Right renal pelvis (tissue), 4 donors: ENCODE measurements at regions not wholly inside any gene's neighbourhood (a gene's known extent, or its start where the extent isn't known, plus 50 kb on each side); places are given as distances from the start of the nearest gene placed in this dataset.
"Not testable (repeated sequence)": the region's sequence is repeated elsewhere in the genome, so short reads cannot be mapped to it uniquely, and the experiment has no call there.

ENCODE experiments used
- DNase-seq, 4 donors: peaks; one replicate each; pipeline ENCODE4 v3.0.0-alpha.2; 2013; ENCODE audit warnings: low read depth in 4 of 4, low spot score in 3 of 4, missing footprints in 1 of 4

DNA sequence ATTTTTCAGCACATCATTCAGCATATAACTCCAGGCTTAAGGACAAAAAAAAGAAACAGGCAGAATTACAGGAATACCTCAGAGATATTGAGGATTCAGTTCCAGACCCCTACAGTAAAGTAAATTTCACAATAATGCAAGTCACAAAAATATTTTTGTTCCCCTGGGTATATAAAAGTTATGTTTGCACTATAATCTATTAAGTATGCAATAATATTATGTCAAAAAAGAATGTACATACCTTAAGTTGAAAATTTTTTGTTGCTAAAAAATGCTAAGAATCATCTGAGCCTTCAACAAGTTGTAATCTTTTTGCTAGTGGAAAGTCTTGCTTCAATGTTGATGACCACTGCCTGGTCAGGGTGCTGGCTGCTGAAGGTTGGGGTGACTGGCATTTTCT is 2532.5 kb downstream of the ARAP2 start:
- DNase-seq = no peak

DNA sequence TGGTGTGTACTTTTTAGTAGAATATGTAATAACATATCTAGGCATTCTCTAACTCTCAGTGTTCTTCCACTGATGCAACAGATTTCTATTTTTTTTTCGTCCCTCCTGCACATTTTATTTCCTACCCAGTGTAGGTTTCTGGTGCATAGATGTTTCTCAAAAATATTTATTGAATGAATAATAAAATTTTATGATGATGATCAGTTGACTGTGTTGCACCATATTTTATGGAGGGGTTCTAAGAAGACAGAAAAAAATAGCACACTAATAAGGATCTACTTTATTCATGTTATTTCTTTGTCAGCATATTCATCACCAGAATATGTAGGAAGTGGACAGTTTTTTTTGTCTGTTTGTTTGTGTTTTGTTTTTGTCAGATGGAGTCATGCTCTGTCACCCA is 2529.3 kb downstream of the ARAP2 start:
- DNase-seq = no peak

DNA sequence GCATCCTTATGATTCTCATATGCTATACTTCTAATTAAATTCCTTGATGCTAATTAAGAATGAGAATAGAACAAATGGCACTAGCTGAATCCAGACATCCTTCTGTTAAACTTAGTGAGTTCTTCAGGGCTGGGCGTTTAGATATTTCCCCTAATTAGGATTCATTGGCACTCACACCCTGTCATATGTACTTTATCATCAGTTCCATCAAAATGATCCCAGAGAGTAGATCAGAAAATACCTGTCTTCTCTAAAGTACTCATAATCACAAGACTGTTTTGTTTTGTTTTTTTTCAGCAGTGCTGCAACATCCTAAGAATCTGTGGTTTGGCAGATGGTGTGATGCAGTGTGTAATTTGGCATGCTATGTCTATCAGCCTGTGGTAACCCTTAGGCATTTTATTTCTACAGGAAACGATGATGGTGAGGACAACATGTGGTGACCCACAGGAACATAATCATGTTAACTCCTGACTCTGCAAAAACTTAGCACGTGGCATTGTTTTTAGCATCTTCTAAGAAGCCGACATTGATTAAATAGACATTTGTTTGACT is 2528.4 kb downstream of the ARAP2 start:
- DNase-seq = no peak

DNA sequence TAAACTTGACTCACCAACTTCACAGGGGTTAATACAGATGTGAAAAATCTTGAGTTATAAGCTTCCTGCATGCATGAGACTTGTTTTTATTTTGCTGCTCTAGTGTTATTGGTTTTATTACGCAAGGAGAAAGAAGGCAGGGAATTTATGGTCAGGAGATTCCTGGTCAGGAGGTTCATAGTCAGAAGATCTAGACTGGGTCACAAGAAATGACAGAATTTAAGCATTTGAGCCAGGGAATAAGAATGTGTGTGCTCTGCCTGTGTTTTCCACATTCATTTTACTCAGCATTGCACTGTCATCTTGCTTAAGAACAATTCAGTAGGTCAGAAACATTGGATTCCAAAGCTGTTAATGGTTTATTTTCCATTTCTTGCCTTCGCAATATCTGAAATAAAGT is 2522.1 kb downstream of the ARAP2 start:
- no peak for DNase-seq

DNA sequence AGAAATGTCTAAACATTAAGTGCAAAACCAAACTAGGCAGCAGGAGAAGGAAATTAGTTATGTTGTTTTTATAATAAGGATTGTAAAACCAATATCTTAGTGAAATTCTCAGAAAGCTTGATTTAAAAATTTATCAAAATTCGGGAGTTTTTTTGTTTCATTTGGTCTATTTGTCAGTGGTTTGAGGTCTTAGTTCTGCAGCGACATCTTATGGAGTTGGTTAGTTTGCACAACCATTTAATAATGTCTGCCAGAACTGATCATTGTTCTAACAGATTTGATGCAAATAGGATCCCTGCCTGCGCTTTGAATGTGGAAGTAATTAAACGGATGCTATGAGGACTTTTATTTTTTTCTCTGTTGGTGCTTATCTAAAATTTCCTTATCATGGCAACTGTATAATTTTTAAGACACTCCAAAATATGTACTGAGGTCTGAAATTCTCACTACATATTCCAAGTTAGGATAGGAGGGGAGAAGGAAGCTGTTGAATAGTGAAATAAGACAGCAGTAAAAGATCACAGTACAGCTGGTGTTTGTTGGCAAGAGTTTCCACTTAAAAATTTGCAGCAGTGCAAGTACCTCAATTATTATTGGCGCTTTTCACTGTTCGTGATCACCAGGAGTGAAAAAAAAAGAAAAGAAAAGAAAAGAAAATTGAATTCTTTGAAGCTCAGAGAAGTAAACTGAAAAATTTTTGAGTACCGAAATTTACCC is 2521.4 kb downstream of the ARAP2 start:
- DNase-seq = no peak

DNA sequence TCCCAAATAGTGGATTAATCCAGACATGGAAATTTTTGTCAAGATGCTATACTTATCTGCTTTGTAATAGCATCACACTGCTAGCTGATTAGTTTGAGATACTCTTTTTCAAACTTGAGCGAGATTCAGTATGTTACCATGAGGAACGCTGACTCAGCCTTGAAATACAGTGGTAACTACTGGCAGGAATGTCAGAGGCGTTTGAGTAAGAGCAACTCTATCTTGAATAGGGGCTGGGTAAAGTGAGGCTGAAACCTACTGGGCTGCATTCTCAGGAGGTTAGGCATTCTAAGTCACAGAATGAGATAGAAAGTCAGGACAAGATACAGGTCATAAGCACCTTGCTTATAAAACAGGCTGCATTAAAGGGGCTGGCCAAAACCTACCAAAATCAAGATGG is 2519.6 kb downstream of the ARAP2 start:
- DNase-seq = no peak

DNA sequence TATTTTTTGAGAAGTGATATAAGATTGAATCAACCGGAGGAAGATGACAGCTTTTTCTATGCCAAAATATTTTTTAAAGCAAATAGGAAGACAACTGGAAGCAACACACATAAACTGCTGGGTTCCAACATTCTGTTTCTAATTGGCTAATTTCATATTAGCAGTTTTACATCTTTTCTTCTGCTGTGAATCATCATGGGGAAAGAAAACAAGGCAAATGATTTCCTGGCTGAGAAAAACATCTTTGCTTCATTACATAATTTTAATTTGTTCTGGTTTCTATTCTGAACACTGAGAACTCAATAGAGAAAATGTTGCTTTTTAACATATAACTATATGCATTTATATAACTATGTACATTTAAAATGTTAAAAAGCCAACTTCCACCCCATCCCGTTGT is 2518.5 kb downstream of the ARAP2 start:
- DNase-seq = no peak

DNA sequence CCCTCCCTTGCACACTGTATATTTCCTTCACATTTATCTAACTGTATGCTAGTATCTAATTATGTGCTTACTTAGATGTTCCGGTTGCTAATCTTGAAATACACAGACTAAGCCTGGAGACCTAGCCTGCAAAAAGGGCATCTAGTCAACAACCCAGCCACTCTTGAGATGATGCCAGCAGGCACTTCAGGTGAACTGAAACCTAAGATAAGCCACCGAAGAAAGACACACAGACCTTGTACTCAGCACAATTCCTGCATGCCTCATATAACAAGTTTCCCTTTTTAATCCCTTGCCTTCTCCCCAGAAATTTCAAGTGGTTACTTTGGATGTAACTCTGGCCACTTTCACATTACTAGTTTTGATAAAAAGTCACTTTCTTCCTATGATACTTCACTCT is 2506.6 kb downstream of the ARAP2 start:
- no peak for DNase-seq

DNA sequence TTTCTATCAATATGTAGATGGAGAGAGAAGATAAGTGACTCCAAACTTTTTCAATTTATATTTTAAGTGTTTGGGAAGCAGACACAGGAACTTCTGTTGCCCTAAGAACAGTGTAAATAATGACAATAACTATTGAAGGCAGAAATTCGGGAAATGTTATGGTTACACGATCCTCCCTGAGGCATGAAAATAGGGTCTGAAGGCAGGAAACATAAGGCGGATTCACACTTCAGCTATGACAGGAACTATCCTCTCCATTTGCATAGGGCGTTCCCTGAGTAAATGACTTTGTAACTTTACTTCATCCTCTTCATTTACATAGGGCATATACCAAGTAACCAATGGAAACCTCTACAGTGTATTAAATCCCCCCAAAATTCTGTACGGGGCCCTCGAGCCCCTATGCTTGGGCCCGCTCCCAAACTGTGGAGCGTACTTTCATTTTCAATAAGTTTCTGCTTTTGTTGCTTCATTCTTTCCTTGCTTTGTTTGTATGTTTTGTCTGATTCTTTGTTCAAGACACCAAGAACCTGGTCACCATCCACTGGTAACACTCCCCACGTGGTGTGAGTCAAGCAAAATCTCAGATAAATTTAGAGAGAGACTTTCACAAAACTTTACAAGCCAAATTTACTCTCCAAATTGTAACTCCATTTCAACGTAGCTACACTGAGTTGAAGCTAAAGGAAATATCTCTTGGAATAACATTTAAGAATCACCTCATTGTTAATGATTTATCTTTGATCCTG is 2504.3 kb downstream of the ARAP2 start:
- no peak for DNase-seq

DNA sequence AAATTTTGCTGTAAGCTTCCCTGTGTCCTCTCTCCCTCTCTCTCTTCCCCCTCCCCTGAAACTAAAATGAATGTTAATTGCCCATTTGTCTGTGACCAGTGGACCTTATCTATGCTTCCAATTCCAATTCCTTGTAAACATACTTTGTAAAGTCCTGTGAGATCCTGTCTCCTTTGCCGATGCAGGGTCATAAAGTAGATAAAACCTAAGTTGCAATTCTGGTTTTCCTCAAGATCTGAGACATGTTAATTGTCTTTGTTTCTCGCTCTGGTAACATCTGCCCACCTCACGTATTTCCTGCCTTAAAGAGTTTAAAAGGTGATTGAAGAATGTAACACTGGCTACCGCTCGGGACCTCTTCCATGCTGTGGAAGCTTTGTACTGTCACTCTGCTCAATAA is 2503.4 kb downstream of the ARAP2 start:
- DNase-seq = not testable (repeated sequence)

DNA sequence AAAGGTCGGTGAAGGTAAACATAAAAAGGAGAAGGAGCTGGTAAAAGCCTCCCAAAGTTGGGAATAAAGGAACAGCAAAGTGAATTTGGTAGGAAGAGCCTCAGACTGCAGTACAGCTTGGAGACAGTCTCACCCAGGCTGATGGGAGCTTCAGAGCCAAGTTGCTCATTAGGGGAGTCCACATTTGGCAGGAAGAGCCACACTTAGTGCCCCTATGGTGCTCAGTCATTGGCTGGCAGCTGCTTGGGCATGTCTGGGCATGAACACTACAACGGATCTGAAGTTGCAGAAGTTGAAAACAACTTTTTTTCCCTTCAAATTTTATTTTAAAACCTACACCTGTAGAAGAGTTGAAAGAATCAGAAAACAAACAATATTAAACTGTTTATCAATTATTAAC is 2497.3 kb downstream of the ARAP2 start:
- DNase-seq = no peak

DNA sequence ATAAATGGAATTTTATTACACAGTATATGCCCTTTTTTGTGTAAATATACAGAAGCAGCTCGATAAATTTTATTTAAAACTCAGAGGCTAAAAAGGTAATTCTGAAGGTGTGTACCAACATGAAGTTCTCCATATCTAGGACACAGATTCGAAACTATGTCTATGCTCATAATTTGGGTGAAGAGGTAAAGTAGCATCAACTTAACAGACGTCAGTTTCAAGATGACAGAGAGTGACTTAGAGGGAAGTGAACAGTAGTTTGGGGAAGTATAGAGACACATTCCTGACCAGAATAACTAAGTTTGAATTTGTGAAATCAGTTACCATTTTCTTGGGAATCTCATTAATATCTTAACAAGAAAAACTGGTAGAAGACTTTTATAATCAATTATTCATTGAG is 2493.3 kb downstream of the ARAP2 start:
- DNase-seq = no peak

DNA sequence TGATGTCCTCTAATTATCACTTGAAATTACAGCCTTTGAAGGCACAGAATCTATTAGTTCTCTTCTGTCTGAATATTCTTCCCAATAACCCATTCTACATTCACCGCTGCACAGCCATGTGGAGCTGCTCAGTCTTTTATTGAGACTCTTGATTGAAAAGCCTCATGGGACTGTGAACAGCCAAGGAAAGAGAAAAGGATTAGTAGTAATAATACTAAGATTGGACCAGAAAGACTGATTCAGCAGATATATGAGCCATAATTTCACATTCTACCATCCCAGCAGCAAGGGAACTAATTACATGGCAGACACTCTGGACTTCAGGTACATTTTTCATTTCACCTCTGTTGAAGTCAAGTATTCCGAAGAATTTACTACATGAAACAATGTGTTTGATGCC is 2471.7 kb downstream of the ARAP2 start:
- DNase-seq = no peak

DNA sequence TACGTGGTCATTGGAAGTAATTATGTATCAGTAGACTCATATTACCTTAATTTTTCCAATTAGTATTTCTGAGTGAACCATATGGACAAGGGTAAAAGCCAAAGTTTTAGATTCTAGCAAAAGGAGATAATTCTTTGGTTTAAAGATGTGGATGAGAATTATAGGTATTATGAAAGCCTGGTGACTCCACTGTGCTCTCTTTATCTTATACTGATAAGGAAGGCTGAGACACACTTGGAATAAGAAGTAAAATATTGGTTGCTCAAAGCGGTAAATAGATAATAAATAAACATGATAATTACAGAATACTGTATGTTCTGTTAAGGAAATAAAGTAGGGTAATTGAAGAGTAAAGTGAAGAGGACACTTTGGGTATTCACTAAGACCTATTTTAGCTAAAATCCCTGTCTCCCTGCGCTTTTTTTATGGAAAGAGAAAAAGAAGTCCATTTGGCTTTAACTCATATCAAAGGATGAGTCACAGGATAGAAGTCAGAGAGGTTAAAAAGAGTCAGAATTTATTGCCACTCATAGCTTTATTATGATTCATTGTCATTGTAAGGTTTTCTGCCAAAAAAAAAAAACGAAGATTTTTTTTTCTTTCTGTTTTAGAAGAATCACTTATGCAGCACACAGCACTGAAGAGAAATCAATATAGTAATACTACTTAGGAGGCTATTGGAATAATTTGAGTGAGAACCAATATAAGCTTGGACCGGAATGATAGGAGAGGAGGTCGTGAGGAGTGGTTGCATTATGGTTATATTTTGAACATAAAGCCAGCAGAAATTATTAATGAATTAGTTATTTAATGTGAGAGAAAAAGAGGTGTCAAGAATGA is 2463.1 kb downstream of the ARAP2 start:
- DNase-seq = no peak

DNA sequence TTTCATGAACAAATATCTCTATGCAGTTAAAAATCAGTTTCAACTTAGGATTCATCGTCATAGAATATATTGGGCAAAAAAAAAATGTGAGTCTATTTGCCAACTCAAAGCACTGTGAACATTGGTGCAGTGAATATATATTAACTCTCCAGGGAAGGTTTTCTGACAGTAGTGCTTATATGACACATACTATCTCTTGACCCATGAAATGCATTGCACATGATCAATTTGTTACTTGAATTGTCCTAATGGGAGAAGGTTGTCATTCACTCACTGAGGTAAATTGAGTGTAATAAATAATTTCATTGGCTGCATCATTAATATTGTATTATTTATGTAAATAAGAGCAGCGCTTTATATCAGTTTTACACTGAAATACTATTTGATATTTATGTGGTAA is 2458.5 kb downstream of the ARAP2 start:
- no peak for DNase-seq

DNA sequence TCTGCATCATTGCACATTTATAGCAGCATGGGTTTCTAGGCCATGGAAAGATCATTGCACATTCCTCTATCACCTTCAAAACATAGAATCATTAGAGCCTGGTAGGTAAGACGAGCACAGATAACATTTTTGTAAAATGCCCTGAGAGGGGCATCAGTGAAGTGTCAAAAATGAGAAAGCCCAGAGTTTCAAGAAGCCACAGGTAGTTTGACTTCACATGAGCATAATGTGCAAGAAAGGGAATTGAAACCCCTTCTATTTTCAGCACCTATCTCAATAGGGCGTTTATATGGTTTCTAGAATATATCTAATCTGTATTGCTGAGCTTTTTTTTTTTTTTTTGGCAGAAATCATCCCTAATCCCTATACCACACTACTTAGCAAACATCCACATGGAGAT is 2441.7 kb downstream of the ARAP2 start:
- DNase-seq = no peak

DNA sequence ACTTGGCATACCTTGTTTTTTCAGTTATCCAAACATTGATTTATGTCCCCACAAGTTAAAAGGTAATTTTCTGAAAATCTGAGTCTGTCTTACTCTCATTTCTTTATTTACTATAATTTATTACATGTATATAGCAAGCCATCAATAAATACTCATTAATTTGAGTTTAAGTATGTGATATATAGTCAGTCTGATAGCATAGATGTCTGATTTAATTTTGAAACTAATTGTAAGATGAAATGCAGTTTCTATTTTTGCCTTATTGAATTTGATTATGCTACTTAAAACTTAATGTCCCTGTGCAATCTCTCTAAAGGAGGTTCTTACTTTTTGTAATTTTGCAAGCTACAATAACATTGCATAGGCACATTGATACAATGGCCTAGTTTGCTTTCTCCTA is 2418.6 kb downstream of the ARAP2 start:
- no peak for DNase-seq

DNA sequence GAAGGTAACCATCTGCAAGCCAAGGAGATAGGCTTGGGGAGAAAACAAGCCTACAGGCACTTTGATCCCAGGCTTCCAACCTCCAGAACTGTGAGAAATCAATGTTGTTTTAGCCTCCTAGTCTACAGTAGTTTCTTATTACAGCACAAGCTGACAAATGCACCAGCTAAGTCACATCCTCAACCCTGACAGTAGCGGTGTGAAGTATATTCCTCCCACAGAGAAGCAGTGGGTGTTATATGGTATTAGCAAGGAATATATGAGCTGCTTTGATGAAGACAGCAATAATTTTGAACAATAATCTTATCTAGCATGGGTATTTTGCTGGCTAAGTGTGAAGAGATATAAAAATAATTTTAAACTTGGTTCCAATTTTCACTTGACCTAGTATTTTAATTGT is 2415.0 kb downstream of the ARAP2 start:
- DNase-seq = not testable (repeated sequence)

DNA sequence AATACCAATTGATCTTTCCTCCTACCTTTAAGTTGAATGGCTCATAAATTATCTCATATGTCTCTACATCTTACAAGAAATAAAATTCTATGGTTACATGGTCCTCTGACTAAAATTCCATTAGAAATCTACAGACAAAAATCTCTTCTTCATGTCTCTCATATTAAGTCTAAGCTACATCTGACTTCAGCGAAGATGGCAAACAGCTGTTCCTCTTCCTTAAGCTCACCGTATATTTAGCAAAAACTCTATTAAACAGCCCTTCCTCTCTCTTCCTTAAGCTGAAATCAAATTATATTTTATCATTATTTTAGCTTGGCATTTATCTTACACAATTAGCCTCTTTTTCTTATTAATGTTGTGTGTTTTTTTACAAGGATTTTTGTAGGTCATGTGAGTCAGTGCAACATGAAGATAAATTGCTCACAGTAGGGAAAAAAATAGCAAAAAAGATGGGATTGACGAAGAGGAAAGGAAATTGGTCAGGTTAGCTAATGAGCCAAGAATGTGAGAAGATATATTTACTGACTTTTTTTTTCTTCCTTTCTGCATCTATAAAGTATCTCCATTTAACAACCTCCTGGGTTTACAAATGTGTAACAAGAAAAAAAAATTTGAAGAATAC is 2412.8 kb downstream of the ARAP2 start:
- DNase-seq = no peak

DNA sequence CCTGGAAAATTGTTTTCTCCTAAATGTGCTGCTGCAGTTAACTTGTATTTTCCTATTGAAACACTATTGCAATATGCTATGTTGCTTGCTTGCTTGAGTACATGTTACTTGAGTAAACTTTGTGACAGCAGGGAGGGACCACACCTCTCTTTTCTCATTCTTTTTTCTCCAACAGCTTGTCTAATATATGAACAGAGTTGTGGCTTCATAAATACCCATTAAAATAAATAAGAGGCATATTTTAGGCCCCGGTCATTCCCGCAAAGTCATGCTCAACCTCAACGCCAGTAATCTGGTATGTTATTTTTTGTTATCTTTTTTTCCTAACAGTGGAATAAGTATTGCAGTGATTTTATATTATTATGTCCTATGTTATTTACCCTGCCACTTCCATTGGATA is 2408.6 kb downstream of the ARAP2 start:
- DNase-seq = not testable (repeated sequence)
